Spleen (tissue), 7 donors: ENCODE measurements at regions not wholly inside any gene's neighbourhood (a gene's known extent, or its start where the extent isn't known, plus 50 kb on each side); places are given as distances from the start of the nearest gene placed in this dataset.

ENCODE experiments used
- CTCF ChIP-seq, 11 experiments: fragments of 200-600 bp in 7 of 11; fragments of 450-650 bp in 4 of 11; sonication (generic) in 4 of 11; IDR thresholded peaks in 8 of 11; conservative IDR thresholded peaks in 3 of 11; 1 replicate in 7 of 11; 2 replicates in 4 of 11; pipeline versions ENCODE4 v1.4.0 to v1.8.0; 2016 to 2021; ENCODE audit warnings: antibody characterized with exemption in 11 of 11, inconsistent platforms in 4 of 11, mild to moderate bottlenecking in 1 of 11
- POLR2A ChIP-seq, 3 donors: fragments of 450-650 bp; IDR thresholded peaks; one replicate each; pipeline ENCODE4 v1.5.1; 2017; ENCODE audit warnings: antibody characterized with exemption in 3 of 3, mild to moderate bottlenecking in 1 of 3
- donor health status: DM: no; HTN: no; CAD: no; lungs with moderate emphysema.
- donor health status: DM: no; HTN: no; CAD: no.
- donor health status: DM: no; HTN: no; CAD: no.

GRCh38 chr3:101154401-101154800 is 161.2 kb upstream of the ABI3BP start:
- no peak for TF ChIP-seq POLR2A (IDR thresholded peaks at IDR 0.05)
- TF ChIP-seq CTCF (IDR thresholded peaks at IDR 0.05 in 8 of 11, conservative IDR thresholded peaks at IDR 0.05 in 3 of 11): no peak
